Glomerular endothelial cell (primary cell): ENCODE measurements at regions not wholly inside any gene's neighbourhood (a gene's known extent, or its start where the extent isn't known, plus 50 kb on each side); places are given as distances from the start of the nearest gene placed in this dataset.
"Not testable (repeated sequence)": the region's sequence is repeated elsewhere in the genome, so short reads cannot be mapped to it uniquely, and the experiment has no call there.

ENCODE experiments used
- DNase-seq: peaks from one replicate; pipeline ENCODE4 v3.0.0-alpha.2; 2011; ENCODE audit warnings: low read depth, low spot score; ENCODE audit errors: extremely low read depth

DNA sequence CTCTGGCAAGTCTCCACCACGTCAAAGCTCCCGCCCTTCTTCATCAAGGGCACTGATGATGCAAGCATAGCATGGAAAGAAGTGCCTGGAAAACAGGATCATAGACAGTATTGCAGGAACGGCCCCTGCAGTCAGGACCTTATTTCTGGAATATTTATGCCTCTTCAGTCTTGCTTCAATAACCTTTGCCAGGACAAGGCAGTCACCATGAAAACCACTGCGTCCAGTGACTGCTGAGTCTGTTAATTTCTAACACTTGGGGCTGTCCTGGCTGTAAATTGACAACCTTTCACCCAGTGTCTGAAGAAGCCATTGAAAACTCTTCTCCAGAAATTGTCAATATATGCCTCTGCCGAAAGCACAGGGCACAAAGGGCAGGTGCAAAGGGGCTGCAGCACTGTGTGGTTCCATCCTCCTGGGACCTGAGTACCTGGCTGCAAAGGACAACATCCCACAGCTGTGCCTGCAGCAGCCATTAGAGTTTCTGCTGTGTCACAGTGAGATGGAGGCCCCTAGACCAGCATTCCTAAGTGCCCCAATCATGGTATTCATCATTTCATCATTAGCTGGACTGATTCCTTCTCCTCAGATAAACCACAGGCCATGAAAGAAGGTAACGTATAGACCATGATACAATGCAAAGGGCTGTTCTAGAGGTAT is 819.6 kb downstream of the RNF144A start:
- no peak for DNase-seq

DNA sequence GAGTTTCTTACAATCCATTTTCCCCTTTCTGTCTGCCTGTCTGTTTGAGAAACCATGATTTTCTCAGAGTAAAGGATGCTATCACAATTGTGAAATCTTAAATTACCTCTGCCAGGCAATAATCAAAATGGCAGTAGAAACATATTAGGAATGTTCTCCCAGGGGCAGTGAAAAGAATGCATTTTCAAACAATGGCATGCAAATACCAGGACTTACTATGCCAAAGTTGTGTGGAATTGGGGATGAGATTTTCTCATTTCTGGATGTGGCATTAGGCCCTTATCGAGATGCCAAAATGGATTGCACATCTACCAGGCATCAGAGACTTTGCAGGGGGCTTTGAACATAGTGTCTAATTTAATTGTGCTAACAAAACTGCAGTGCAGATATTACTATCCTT is 821.4 kb downstream of the RNF144A start:
- DNase-seq, result no peak

DNA sequence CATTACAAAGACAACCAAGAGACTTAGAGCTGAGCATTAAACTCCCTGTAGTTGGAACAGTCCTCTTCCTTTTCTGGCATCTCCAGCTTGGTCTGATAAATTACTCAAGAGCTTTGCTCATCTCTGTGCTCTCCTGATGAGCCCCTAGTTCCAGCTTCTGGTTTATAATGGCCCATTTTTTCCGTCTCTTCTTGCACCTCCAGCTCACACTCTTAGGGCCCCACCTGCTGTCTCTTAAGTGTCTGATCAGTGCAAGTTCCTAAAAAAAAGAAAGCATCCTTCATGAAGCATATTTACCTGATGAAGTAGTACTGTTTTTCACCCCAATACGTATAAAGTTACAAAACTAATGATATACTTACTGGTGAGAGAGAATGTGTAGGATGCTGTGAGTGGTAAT is 822.9 kb downstream of the RNF144A start:
- DNase-seq, result no peak

DNA sequence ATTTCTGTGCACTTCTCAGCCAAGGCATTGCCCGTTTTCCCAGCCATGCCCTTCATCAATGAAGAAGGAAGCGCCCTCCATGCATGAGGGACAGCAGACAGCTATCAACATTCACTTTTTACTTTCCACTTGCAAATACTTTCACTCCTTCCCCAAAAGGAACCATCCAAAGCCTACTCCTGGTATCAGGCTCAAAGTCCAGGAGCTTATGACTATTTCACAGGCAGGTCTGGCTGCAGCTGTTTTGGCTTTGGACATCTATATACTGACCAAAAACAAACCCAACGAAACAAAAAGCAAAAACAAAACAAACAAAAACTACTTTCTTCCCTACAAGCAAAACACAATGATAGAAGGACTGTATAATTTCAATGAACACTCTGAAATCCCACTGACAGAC is 825.1 kb downstream of the RNF144A start:
- no peak for DNase-seq

DNA sequence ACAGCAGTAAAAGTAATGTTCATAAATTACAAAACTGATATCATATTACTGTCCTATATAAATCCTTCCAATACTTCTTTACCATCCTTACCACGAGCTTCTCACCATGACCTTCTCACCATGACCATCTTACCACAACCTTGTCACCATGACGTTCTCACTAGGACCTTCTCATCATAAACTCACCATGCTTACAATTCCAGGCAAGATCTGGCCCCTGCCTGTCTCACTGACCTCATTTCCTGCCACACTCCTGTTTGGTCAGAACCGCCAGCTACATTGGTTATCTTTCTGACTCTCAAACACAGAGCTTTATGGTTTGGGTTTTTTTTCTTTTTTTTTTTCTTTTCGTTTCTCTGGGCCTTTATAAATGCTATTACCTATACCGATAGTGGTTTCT is 827.6 kb downstream of the RNF144A start:
- DNase-seq, result no peak

DNA sequence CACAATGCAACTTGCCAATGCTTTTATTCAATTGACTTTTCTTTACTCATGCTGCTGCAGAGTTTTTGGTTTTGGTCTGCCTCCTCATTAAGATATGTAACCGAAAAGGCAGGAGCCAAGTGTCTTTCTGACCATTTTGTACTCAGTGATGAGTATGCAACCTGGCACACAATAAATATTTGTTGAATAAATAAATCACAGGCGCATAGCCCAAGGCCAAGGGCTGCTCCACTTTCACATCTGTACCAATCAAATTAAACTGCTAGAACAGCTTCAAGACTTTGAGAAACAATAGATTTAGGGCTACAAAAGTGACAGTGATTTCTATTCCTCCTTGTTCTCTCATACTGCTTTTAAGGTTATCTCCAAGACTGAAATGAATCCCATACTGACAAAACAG is 828.2 kb downstream of the RNF144A start:
- DNase-seq, result no peak

DNA sequence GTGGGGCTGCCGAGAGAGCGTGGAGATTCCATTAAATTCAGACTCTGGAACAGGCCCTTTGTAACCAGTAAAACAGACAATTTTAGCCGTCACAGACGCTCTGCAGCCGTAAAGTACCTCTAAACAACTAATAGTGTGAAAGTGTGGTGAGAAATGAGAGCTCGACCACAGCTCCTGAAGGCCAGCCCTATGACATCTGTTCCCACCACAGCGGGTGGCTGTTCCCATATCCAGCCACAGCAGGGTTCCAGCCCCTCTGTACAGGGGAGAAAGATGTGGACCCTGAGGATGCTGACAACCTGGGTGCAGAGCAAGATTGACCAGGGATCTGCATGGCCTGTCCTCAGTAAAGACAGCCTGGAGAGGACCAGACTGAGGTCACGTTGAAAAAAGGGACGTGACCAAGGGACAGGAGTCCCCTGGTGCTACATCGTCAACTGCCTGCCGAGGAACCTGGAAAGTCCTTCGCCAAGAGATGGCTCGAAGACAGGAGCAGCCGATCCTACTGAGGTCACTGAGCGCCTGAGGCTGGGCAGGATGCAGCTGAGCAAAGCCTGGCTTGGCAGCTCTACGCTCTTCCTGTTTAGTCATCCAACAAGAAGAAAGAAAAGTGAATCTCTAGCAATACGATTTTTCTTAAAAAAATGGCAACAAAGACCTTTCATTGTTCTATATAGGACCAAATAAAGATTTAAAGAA is 831.7 kb downstream of the RNF144A start:
- no peak for DNase-seq

DNA sequence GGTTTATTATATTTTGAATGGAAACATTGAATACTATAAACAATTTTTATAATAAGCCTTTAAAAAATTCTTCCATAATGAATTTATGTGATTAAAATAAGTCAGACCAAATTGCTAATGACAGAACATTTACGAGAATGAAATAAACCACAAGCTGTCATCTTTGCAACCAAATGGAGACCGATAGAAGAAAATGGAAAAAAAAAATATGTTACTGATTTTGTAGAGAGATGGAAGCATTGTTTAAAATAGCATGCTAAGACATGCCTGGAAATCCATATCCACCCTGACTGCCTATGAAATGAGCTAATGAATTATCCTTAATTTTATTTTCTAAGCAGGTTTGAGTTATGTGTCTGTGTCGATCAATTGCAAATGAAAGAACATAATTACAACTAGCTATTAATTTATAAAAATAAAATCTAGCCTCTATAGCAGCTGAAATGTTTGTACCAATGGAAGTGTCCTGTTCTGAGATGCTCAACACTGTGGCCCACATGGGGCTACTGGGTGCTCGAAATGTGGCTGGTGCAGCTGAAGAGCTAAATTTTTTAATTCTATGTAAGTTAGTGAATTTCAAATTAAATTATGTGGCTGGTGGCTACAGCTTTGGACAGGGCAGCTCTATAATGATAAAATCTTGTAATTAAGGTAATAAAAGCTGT is 832.8 kb downstream of the RNF144A start:
- DNase-seq, result no peak

DNA sequence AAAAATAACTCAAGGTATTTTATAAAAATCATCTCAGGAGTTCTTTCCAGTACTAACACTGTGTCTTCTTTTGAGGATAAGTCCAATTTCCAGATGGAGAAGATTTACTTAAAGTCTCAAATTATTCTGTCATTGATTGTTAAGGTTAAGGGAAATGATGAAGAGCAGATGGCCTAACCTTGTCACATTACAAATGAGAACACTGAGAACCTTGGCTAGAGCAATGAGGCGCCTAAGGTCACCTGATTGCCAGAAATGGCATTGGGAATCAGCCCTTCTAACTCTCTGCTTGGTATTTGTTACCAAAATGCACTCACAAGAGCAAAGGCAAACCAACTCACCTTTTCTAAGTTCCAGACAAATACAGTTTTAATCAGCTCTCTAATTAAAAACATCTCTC is 835.1 kb downstream of the RNF144A start:
- DNase-seq, result no peak

DNA sequence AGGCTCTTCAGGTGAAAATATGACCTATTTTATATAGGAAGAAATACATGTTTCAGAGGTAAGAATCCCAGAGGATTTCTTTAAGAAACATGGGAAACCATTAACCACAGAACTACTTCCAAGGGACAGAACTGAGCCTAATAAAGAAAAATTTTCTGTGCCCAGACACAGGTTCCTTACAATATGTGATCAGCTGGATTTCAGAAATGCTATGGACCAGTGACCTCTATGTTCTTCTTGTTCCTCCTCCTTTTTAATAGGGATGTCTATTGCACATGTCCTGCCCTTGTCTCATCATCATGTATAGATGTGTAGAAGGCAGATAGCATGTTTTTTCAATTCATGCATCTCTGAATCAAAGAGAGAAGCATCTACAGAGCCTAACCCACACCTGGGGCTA is 836.6 kb downstream of the RNF144A start:
- DNase-seq, result no peak

DNA sequence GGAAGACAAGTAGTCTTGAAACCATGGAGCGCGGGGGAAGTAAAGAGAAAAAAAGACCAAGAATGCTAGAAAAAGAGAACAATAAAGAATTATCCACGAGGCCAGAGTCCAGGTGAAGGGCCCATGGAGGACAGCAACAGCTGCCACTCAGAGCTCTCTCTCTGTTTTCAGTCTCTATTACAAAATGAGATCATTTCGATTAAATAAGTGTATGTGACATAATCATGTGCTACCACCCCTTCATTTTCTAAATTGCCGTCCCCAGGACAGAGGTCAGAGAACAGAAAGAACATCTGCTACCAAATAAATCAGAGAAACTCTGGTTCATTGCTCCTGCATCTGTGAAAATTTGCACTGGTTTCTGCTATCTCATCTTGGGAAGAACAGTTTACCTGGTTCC is 838.7 kb downstream of the RNF144A start:
- DNase-seq, result no peak

DNA sequence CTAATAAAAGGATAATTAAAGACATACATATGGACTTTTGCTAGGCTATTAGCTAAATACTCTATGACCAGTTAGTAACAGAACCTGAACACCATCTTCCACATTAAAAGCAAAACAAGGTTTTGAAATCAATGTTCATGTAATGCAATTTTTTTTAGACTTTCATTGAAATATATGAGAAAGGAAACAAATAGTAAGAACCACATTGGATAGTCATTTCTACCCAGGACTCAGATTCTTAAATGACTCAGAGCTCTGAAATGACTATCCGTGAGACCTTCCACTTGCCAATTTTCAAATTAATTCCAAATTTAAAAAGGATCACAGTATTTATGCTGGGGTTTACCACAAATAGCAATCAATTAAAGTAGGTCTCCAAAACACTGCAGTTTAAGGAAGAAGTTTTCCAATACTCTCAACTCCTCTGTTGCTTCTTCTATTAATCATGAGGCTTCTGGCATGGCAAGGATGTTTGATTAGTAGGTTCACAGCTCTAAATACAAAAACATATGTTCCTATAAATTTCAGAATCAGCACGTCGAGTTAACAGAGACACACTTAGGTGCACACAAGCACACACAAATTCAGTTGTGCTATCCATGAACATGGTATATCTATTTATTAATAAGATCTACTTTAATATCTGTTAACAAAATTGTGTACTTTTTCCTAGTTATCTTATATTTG is 841.0 kb downstream of the RNF144A start:
- DNase-seq, result no peak

DNA sequence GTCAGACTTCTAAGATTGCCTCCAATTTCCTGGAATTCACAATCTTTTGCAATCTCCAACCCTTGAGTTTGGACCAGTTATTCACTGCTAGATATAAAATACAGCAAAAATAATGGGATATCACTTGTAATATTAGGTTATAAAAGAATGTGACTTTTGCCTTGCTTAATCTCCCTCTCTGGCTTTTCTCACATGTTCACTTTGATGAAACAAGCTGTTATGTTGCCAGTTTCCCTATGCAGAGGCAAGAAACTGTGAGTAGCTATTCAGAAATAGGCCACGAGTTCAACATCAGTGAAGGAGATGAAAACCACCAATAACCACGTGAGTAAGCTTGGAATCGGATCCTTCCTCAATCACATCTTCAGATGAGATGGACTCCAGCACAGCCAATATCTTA is 842.7 kb downstream of the RNF144A start:
- no peak for DNase-seq

DNA sequence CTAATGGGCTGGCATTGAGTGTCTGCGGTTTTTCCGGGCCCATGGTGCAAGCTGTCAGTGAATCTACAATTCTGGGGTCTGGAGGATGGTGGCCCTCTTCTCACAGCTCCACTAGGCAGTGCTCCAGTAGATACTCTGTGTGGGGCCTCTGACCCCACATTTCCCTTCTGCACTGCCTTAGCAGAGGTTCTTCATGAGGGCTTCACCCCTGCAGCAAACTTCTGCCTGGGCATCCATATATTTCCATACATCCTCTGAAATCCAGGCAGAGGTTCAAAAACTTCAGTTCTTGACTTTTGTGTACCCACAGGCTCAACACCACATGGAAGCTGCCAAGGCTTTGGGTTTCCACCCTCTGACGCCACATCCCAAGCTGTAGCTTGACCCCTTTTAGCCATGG is 846.2 kb downstream of the RNF144A start:
- not testable (repeated sequence) for DNase-seq

DNA sequence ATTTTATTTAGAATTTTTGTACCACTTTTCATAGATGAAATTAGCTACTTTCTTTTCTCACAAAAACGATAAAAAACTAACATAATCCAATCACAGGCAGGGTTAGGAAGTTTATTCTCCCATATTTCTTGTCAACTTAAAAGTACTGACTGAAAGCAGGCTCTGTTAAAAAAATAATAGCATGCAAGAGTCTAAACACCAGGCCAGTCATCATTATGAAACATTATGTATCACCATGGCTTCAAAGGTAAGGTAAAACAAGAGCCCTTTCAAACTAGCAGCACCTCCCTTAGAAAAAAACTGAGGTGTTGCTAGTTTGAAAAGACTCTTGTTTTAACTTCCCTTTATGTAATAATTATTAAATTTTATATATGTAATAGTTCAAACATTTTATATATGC is 848.0 kb downstream of the RNF144A start:
- no peak for DNase-seq

DNA sequence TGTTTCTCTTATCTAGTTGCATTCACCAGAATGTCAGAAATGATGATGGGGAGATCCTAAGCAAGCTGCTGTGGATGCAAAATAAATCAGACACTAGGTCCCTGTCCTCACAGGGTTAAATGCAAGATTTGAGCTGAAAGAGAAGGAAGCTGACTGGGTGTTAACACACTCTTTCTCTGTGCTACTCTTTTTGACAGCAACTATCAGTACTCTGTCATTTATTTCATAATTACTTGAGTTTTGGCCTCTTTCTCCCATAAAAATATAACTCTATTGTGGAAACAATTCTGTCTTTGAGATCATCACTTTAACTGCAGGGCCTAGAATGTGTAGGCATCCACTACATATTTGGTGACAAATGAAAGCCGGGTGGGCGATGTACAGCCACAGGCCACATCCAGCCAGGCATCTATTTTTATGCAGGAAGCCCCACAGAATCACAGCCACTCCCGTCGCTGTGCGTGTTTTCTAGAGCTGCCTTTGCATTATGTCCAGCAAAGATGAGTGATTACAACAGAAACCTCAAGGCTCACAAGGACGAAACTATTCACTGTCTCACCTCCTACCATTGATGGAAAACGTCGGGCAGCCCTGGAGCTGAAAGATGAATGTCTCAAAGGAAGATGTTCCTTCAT is 849.0 kb downstream of the RNF144A start:
- DNase-seq, result no peak

DNA sequence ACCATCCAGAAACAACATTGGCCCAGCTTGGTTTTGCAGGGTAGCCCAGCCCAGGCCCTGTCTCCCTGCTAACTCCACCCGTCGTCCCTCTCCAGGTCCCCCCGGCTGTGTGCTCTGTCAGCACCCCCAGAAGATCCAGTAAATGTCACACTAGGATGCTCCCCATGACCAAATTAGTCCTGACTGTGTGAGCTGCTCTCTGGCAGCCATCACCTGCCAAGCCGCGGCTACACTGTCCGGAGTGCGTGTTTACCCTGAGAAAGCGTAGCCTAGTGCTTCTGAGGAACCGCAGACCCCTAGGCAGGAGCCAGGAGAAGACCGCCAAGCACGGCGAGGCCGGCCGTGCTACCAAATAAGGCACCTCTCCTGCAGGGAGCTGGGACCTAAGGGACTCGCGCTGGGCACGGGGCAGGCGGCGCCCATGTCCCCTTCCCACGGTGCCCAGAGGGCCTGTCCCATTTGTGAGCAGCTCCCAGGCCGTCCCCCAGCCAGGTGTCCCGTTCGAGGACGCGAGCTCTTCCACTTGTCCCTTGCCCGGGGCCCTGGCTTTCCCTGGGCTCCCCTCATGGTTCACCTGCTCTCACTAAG is 849.9 kb downstream of the RNF144A start:
- DNase-seq, result no peak

DNA sequence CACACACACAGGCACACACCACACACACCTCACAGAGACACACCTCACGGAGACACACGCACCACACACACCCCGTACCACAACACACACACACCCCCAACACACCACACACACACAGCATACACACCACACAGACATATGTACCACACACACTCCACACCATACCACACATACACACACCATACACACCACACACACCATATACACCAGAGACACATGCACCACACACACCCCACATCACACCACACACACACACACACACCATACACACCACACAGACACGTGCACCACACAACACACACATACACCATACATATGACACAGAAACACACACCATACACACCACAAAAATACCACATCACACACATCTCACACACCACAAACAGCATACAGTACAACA is 850.7 kb downstream of the RNF144A start:
- DNase-seq, result no peak

DNA sequence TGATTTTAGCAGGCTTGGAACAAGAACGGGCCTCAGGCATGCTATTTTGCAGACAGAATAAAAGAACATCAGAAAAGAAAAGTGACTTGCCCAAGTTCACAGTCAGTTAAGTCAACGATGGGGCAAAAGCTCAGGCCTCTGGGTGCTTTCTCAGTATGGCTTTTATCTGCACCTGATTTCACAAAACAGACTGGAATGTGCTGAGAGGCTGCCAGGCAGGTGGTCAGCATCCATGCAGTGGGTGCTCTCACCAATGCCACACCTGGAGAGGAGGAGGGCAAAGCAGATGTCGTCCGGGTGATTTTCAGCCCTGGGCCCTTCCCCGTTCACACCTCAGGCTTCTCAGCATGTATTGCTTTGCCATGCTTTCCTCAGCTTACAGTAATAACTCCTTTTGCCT is 854.6 kb downstream of the RNF144A start:
- no peak for DNase-seq

DNA sequence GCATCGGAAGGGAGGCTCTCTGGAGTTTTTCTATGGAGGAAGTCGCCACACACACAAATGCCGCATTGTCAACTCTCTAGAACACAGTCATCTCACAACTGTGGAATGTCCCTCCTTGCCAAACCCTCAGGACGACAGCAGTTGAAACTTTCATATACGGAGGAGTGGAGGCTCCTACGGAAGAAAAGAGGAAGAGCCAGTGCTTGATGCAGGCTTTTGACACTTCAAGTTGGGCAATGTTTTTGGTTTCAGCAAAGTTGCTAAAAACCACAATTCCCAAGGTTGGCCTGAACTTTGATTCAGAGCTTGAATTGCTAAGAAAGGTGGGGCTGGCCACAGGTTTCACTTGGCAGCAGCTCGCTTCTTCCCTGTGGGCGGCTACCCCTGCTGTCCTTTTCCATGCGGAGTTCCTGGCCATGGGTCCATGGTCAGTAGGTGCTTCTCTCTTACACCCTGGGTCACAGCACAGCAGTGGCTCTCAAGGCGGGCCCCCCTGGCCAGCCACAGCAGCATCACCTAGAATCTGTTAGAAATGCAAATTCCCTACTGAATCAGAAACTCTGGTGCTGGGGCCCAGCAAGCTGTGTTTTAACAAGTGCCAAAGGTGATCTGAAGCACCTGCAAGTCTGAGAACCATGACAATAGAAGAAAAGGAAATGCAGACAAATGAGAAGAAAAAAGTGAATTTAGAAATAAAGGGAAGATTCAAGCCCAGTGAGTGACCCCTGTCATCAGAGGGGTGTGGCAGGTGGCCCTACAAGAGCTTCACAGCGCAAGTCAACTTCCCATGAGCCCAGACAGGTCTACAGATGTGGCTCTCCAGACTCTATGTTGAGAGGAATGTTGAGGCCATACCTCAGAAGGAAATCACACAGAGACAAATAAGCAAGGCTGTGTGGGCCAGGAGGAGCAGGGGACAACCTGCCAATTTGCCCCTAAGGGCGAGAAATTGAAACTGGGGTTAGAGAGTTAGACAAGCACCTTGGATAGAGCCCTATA is 856.4 kb downstream of the RNF144A start:
- no peak for DNase-seq
